ENCODE measurements at regions not wholly inside any gene's neighbourhood (a gene's known extent, or its start where the extent isn't known, plus 50 kb on each side); places are given as distances from the start of the nearest gene placed in this dataset.

DNA sequence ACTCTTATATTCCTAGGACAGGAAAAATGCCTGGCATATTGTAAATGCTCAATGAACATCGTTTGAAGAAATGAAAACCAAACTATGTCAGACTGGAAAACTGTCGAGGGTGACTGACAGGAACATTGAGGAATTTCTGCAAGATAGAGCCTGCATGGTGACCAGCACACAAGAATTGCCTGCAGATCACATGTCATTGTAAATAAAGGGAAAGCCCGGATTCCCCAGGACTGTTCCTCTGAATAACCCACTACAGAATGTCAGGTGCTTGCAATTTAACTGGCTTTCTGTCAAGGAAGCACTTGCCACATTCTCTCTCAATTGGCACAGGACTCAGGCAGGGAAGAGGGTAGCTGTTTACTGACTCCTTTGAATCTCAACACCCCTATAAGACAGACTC lies 129.0 kb upstream of the REG3G start:
- Histone ChIP-seq H3K27me3 (no peaks in the 10 kb centered on the region), H3K9me3 (no peaks in the 10 kb centered on the region), H3K27ac (no peak overlapping the region), H3K4me1 (no peaks in the 10 kb centered on the region), H3K36me3 (ENCODE audit: low read depth, missing control alignments) (no peaks in the 10 kb centered on the region), H3K4me3 (no peak overlapping the region)
- TF ChIP-seq, protein P1, sequence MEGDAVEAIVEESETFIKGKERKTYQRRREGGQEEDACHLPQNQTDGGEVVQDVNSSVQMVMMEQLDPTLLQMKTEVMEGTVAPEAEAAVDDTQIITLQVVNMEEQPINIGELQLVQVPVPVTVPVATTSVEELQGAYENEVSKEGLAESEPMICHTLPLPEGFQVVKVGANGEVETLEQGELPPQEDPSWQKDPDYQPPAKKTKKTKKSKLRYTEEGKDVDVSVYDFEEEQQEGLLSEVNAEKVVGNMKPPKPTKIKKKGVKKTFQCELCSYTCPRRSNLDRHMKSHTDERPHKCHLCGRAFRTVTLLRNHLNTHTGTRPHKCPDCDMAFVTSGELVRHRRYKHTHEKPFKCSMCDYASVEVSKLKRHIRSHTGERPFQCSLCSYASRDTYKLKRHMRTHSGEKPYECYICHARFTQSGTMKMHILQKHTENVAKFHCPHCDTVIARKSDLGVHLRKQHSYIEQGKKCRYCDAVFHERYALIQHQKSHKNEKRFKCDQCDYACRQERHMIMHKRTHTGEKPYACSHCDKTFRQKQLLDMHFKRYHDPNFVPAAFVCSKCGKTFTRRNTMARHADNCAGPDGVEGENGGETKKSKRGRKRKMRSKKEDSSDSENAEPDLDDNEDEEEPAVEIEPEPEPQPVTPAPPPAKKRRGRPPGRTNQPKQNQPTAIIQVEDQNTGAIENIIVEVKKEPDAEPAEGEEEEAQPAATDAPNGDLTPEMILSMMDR (IDR thresholded peaks at IDR 0.05) = no peak
- no peak for TF ChIP-seq POLR2A (IDR thresholded peaks at IDR 0.05)
- WGBS, 2 donors = 73 to 84% methylated on average over 3 of the region's 3 CpGs
- no peak for DNase-seq
- intact Hi-C loops (cut with DNase I; ENCODE audit: low total_unique reads) = no loop called here

DNA sequence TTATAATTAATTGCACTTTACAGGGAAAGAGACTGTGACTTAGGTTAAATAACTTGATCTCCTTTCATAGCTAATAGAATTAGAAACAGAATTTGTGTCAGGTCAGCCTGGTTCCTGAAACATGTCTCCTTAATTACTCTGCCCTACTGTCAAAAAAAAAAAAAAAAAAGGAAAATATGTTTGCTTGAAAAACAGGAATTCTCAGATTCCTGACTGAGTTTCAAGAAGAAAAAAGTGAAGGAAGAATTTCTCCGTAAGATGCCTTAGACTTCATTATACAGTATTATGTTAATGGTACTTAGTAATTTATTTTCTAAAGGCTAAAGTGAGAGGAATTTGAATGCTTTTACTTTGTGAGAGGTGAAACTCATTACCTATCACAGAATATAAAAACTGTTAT lies 118.4 kb upstream of the REG3G start:
- H3K36me3 ChIP-seq (ENCODE audit: low read depth, missing control alignments) = no peaks in the 10 kb centered on the region
- no peak for DNase-seq
- no peak overlapping the region for H3K27ac ChIP-seq
- TF ChIP-seq, protein P1 (IDR thresholded peaks at IDR 0.05) = no peak
- no peak for TF ChIP-seq POLR2A (IDR thresholded peaks at IDR 0.05)
- no peaks in the 10 kb centered on the region for H3K9me3 ChIP-seq
- intact Hi-C loops (cut with DNase I; ENCODE audit: low total_unique reads) = no loop called here
- no peaks in the 10 kb centered on the region for H3K27me3 ChIP-seq
- WGBS, 2 donors = 94 to 95% methylated on average over 1 of the region's 1 CpG
- no peak overlapping the region for H3K4me3 ChIP-seq
- no peaks in the 10 kb centered on the region for H3K4me1 ChIP-seq

DNA sequence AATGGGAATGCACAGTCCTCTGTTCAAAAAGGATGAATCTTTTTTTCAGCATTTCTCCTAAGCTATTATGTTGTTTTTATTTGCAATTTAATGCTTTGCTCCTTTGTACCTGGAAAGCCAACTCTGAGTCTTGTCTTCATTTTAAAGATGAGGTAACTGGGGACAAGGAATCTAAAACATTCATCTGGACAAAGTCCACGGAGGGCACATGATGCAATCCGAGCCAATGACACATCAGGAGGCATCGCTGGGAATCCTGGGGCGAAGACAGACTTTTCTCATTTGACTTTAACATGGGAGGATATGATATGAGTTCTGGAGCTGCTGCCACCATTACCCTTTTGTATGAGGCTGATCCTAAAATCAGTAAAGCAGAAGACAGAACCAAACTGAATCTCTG lies 116.5 kb upstream of the REG3G start:
- H3K27ac ChIP-seq = no peak overlapping the region
- H3K4me3 ChIP-seq = no peak overlapping the region
- H3K4me1 ChIP-seq = no peaks in the 10 kb centered on the region
- no peaks in the 10 kb centered on the region for H3K36me3 ChIP-seq (ENCODE audit: low read depth, missing control alignments)
- DNase-seq = no peak
- H3K9me3 ChIP-seq = no peaks in the 10 kb centered on the region
- intact Hi-C loops (cut with DNase I; ENCODE audit: low total_unique reads) = no loop called here
- TF ChIP-seq, protein P1 (IDR thresholded peaks at IDR 0.05) = no peak
- TF ChIP-seq POLR2A (IDR thresholded peaks at IDR 0.05) = no peak
- 85 to 89% methylated on average over 4 of the region's 4 CpGs for WGBS, 2 donors
- no peaks in the 10 kb centered on the region for H3K27me3 ChIP-seq

DNA sequence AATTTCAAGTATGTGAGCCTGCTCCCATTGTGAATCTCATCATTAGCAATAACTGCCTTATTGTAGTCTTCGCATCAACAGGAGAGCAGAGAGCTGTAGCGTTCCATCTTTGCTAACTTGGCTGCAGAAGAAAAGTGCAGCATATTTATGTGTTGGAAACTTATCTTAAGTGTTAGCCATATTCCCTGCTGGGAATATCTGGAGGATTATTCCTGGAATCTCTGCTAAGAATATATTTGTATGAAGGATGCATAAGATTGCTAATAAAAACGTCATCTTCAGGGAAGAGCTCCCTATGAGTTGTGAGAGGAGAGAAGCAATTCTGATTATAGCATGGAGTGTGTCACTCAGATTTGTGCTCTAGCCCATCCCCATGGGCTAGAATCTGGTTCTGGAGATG lies 115.1 kb upstream of the REG3G start:
- no peak overlapping the region for H3K4me3 ChIP-seq
- no peak for DNase-seq
- 36 to 60% methylated on average over 3 of the region's 3 CpGs for WGBS, 2 donors
- no peaks in the 10 kb centered on the region for H3K9me3 ChIP-seq
- H3K36me3 ChIP-seq (ENCODE audit: low read depth, missing control alignments) = no peaks in the 10 kb centered on the region
- intact Hi-C loops (cut with DNase I; ENCODE audit: low total_unique reads) = no loop called here
- TF ChIP-seq POLR2A (IDR thresholded peaks at IDR 0.05) = no peak
- TF ChIP-seq, protein P1 (IDR thresholded peaks at IDR 0.05) = no peak
- H3K27ac ChIP-seq = no peak overlapping the region
- no peaks in the 10 kb centered on the region for H3K27me3 ChIP-seq
- H3K4me1 ChIP-seq = no peaks in the 10 kb centered on the region

DNA sequence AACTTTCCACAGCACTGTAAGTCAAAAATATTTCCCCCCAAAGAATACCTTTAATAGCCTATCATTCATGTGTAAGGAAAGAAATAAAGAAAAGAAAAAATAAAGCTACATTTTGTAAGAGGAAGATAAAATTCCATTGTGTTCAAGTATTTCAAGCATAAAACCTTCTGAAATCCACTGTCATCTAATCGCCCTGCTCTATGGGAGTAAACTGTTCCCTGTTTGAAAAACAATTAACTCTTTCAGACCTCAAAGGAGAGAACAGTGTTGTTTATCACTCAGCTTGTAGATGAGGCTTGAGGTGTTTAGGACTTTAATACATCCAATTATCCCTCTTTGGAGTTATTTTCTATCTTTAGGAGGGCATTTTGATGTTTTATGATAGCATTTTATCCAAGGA lies 112.2 kb upstream of the REG3G start:
- intact Hi-C loops (cut with DNase I; ENCODE audit: low total_unique reads) = no loop called here
- TF ChIP-seq POLR2A (IDR thresholded peaks at IDR 0.05) = no peak
- TF ChIP-seq, protein P1 (IDR thresholded peaks at IDR 0.05) = no peak
- no peak overlapping the region for H3K27ac ChIP-seq
- DNase-seq = no peak
- H3K4me3 ChIP-seq = no peak overlapping the region
- no peaks in the 10 kb centered on the region for H3K36me3 ChIP-seq (ENCODE audit: low read depth, missing control alignments)
- H3K4me1 ChIP-seq = no peaks in the 10 kb centered on the region
- H3K27me3 ChIP-seq = no peaks in the 10 kb centered on the region
- H3K9me3 ChIP-seq = no peaks in the 10 kb centered on the region
- 20 to 37% methylated on average over 1 of the region's 1 CpG for WGBS, 2 donors

All from testis (tissue), 2 donors.